Vagina (tissue), 2 donors: ENCODE measurements at regions not wholly inside any gene's neighbourhood (a gene's known extent, or its start where the extent isn't known, plus 50 kb on each side); places are given as distances from the start of the nearest gene placed in this dataset.

Experiments
- DNase-seq, 2 donors: peaks; one replicate each; pipeline ENCODE4 v3.0.0-alpha.2; 2017; ENCODE audit errors: extremely low spot score in 2 of 2
- H3K27ac ChIP-seq: fragments of 200-600 bp; sonication (generic); one replicate; pipeline ENCODE4 v1.5.1; 2019
- H3K27me3 ChIP-seq: fragments of 200-600 bp; sonication (generic); one replicate; pipeline ENCODE4 v1.5.1; 2019
- H3K36me3 ChIP-seq, 2 donors: fragments of 200-600 bp; sonication (generic); one replicate each; pipeline ENCODE4 v1.5.1; 2017 to 2019
- H3K4me1 ChIP-seq: fragments of 200-600 bp; sonication (generic); one replicate; pipeline ENCODE4 v1.5.1; 2019
- H3K4me3 ChIP-seq, 2 donors: fragments of 200-600 bp; sonication (generic); 1 replicate in 1 of 2; 2 replicates in 1 of 2; pipeline ENCODE4 v1.5.1; 2016 to 2019
- H3K9me3 ChIP-seq: fragments of 200-600 bp; sonication (generic); one replicate; pipeline ENCODE4 v1.5.1; 2019
- POLR2A ChIP-seq, 2 donors: fragments of 450-650 bp; IDR thresholded peaks; one replicate each; pipeline ENCODE4 v1.6.1; 2017; ENCODE audit warnings: antibody characterized with exemption in 2 of 2, mild to moderate bottlenecking in 2 of 2, moderate library complexity in 2 of 2
- POLR2AphosphoS5 ChIP-seq, 2 donors: sonication (generic); formaldehyde crosslinking; IDR thresholded peaks; one replicate each; pipeline ENCODE4 v1.9.0; 2017; ENCODE audit warnings: antibody characterized with exemption in 2 of 2, mild to moderate bottlenecking in 2 of 2, low read depth in 1 of 2; ENCODE audit not compliant: insufficient read depth in 1 of 2
- intact Hi-C: fragments of 100-400 bp; cut with DNase I; formaldehyde crosslinking; loops from one replicate; pipeline ENCODE4 v1.15.1; 2023
- TF ChIP-seq, protein P1 (sequence below), 3 experiments: fragments of 450-650 bp in 2 of 3; fragments of 200-600 bp in 1 of 3; sonication (generic) in 1 of 3; IDR thresholded peaks; one replicate each; pipeline ENCODE4 v1.5.1; 2017 to 2019; ENCODE audit warnings: antibody characterized with exemption in 3 of 3, mild to moderate bottlenecking in 2 of 3, moderate library complexity in 2 of 3

DNA sequence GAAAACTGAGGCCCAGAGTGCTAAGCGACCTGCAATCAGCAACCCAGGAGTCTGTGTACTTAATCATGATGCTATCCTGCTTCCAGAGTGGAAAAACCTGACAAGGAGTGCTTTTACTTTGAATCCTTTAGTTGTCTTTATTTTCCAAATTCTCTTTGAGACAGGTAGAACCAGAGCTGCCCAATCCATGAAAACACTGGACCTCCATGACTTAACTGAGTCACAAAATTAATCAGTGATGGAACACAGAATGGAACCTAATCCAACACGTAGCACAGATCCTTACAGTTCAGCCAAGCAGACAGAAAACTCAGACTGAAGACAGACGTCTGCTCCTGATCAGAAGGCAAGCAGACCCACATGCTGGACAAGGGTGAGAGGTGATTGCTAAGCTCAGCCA is 175.6 kb downstream of the BCL11A start:
- no peak overlapping the region for H3K27ac ChIP-seq
- intact Hi-C loops: no loop called here
- H3K9me3 ChIP-seq: no peaks in the 10 kb centered on the region
- H3K4me1 ChIP-seq: no peaks in the 10 kb centered on the region
- DNase-seq: no peak
- TF ChIP-seq, protein P1, sequence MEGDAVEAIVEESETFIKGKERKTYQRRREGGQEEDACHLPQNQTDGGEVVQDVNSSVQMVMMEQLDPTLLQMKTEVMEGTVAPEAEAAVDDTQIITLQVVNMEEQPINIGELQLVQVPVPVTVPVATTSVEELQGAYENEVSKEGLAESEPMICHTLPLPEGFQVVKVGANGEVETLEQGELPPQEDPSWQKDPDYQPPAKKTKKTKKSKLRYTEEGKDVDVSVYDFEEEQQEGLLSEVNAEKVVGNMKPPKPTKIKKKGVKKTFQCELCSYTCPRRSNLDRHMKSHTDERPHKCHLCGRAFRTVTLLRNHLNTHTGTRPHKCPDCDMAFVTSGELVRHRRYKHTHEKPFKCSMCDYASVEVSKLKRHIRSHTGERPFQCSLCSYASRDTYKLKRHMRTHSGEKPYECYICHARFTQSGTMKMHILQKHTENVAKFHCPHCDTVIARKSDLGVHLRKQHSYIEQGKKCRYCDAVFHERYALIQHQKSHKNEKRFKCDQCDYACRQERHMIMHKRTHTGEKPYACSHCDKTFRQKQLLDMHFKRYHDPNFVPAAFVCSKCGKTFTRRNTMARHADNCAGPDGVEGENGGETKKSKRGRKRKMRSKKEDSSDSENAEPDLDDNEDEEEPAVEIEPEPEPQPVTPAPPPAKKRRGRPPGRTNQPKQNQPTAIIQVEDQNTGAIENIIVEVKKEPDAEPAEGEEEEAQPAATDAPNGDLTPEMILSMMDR (IDR thresholded peaks at IDR 0.05): no peak
- no peak for TF ChIP-seq POLR2AphosphoS5 (IDR thresholded peaks at IDR 0.05; ENCODE audit: insufficient read depth in 1 of 2, low read depth in 1 of 2)
- no peak for TF ChIP-seq POLR2A (IDR thresholded peaks at IDR 0.05)
- H3K4me3 ChIP-seq: no peak overlapping the region
- no peaks in the 10 kb centered on the region for H3K27me3 ChIP-seq
- H3K36me3 ChIP-seq: no peaks in the 10 kb centered on the region

DNA sequence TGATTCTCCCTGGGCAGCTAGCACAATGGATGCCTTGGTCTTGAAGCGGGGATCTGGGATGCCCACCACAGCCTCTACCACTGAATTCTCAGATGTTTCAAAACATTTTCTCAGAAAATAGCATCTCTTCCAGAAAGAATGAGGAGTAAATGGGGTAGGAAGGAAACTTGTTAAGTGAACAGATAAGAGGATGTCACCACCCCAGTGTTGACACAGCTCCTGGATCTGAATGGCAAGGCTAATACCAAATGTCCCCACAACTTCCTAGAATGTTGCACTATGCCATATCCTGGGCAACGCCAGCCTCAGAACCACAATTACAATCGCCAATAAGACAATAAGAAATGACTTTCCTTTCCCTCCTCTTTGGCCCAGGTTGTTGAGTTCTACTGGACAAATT is 177.2 kb downstream of the BCL11A start:
- Histone ChIP-seq H3K9me3 (no peaks in the 10 kb centered on the region), H3K4me3 (no peak overlapping the region), H3K27me3 (no peaks in the 10 kb centered on the region), H3K4me1 (peaks cover 5% of the 10 kb centered on the region), H3K36me3 (no peaks in the 10 kb centered on the region), H3K27ac (no peak overlapping the region)
- intact Hi-C loops: no loop called here
- no peak for TF ChIP-seq POLR2AphosphoS5 (IDR thresholded peaks at IDR 0.05; ENCODE audit: insufficient read depth in 1 of 2, low read depth in 1 of 2)
- no peak for TF ChIP-seq POLR2A (IDR thresholded peaks at IDR 0.05)
- TF ChIP-seq, protein P1 (IDR thresholded peaks at IDR 0.05): no peak
- no peak for DNase-seq

DNA sequence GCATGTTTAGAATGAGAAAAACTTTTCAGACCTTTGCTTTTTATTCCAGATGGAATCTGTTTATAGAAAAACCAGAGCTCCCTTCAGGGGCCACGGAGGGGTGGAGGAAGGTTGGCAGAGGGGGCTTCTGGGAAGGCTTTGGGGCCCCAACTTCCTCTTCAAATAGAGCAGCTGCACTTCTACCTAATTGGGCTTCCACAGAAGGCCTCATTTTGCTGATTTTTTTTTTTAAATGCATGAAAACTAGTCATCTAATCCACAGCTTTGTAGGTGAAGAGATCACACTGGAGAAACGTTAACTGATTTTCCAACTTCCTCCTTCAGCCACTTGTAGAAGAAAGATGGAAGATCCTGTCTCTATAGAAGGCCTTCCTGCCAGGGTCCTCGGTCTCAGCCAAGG is 181.8 kb downstream of the BCL11A start:
- TF ChIP-seq POLR2A (IDR thresholded peaks at IDR 0.05) (no peak), POLR2AphosphoS5 (IDR thresholded peaks at IDR 0.05; ENCODE audit: insufficient read depth in 1 of 2, low read depth in 1 of 2) (no peak)
- TF ChIP-seq, protein P1 (IDR thresholded peaks at IDR 0.05): no peak
- H3K4me1 ChIP-seq: peaks cover 5% of the 10 kb centered on the region
- H3K27ac ChIP-seq: no peak overlapping the region
- no peaks in the 10 kb centered on the region for H3K27me3 ChIP-seq
- no peak for DNase-seq
- H3K4me3 ChIP-seq: no peak overlapping the region
- H3K9me3 ChIP-seq: no peaks in the 10 kb centered on the region
- no peaks in the 10 kb centered on the region for H3K36me3 ChIP-seq
- intact Hi-C loops: no loop called here

DNA sequence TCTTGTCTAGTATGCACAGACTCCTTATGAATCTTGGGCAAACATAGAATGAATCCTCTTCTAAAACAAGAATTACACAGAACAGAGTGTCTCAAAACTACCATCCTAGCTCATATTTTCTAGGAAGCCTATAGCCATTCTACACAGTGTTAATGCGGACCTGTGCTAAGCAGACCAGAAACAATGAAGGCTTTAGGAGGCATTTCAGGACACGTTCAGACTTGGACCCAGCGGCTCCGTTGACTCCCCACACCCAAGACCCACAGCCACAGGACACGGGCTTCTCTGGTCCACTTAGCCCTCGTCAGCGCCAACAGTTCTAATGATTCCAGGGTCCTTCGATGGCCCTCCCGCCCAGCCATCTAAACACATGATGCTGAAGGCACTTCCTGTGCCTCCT is 182.2 kb downstream of the BCL11A start:
- Histone ChIP-seq H3K36me3 (no peaks in the 10 kb centered on the region), H3K9me3 (no peaks in the 10 kb centered on the region), H3K27ac (no peak overlapping the region), H3K27me3 (no peaks in the 10 kb centered on the region), H3K4me3 (no peak overlapping the region), H3K4me1 (peaks cover 5% of the 10 kb centered on the region)
- DNase-seq: no peak
- TF ChIP-seq POLR2AphosphoS5 (IDR thresholded peaks at IDR 0.05; ENCODE audit: insufficient read depth in 1 of 2, low read depth in 1 of 2) (no peak), POLR2A (IDR thresholded peaks at IDR 0.05) (no peak)
- TF ChIP-seq, protein P1 (IDR thresholded peaks at IDR 0.05): no peak
- intact Hi-C loops: no loop called here

DNA sequence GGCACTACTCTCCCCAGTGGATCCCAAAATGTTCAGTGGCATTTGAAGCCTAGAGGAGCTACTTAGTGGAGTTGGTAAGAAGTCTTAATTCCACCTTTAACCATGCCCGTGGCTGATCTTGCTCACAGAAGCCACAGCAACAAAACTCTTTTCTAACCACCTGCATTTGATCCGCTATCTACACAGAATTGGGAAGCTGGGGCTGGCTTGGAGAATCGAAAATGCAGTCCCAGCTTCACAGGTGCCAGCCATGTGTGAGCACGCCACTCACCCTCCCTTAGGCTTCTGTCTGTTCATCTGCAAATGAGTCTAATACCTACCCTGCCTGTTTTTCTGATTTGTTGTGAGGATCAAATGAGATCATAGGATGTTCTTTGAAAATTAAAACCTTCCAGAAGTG is 182.6 kb downstream of the BCL11A start:
- no peaks in the 10 kb centered on the region for H3K9me3 ChIP-seq
- H3K4me3 ChIP-seq: no peak overlapping the region
- TF ChIP-seq POLR2AphosphoS5 (IDR thresholded peaks at IDR 0.05; ENCODE audit: insufficient read depth in 1 of 2, low read depth in 1 of 2) (no peak), POLR2A (IDR thresholded peaks at IDR 0.05) (no peak)
- TF ChIP-seq, protein P1 (IDR thresholded peaks at IDR 0.05): no peak
- H3K4me1 ChIP-seq: peaks cover 5% of the 10 kb centered on the region
- DNase-seq: peak in 1 of 2 donors; percentile 81
- no peak overlapping the region for H3K27ac ChIP-seq
- no peaks in the 10 kb centered on the region for H3K27me3 ChIP-seq
- intact Hi-C loops: no loop called here
- no peaks in the 10 kb centered on the region for H3K36me3 ChIP-seq
